ENCODE measurements at regions not wholly inside any gene's neighbourhood (a gene's known extent, or its start where the extent isn't known, plus 50 kb on each side); places are given as distances from the start of the nearest gene placed in this dataset.

DNA sequence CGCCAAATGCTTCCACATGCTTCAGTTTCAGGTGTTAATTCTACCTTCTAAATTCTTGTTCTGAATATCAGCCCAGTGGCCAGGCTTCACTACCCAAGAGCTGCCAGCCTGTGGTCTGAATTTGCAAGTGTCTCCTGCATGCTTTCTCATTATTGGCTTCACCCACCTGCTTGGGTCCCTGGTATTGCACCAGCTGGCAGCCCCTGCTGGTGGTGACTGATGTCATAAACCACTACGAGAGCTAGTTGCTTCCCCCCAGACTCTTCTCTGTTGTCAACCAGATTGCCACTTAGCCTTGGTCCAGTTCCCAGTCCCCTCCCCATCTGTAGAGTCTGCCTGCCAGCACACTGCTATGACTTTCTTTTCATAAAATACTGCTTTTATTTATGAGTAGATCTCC, 197.7 kb upstream of the DUSP10 start:
- TF ChIP-seq CTCF (IDR thresholded peaks at IDR 0.05; ENCODE audit: poor library complexity) = no peak
- TF ChIP-seq EZH2 (IDR thresholded peaks at IDR 0.05; ENCODE audit: borderline replicate concordance) = no peak

Measured in hepatocyte (in vitro differentiated cells).